NCI-H2227 treated with DMSO at 0.1 percent for 48 hours (cell line): ENCODE measurements at regions not wholly inside any gene's neighbourhood (a gene's known extent, or its start where the extent isn't known, plus 50 kb on each side); places are given as distances from the start of the nearest gene placed in this dataset.

ENCODE experiments used
- DNase-seq: peaks from one replicate; lab custom pipeline; 2025; lab: John Stamatoyannopoulos, UW

GRCh38 chr3:115470254-115470653 lies 153.1 kb upstream of the GAP43 start:
- DNase-seq, result no peak

- DNase-seq, result no peak
Observed at GRCh38 chr3:115475178-115476041, 147.9 kb upstream of the GAP43 start.

- no peak for DNase-seq
Observed at GRCh38 chr3:115476472-115476871, 146.8 kb upstream of the GAP43 start.

- DNase-seq, result no peak
Observed at GRCh38 chr3:115478359-115478758, 145.0 kb upstream of the GAP43 start.

GRCh38 chr3:115486880-115487279 lies 136.4 kb upstream of the GAP43 start:
- DNase-seq, result no peak

- DNase-seq, result no peak
Observed at GRCh38 chr3:115487968-115488367, 135.3 kb upstream of the GAP43 start.

- DNase-seq, result no peak
Observed at GRCh38 chr3:115488409-115488808, 134.9 kb upstream of the GAP43 start.

- no peak for DNase-seq
Observed at GRCh38 chr3:115494826-115495225, 128.5 kb upstream of the GAP43 start.

GRCh38 chr3:115498421-115498820 lies 124.9 kb upstream of the GAP43 start:
- DNase-seq, result no peak

- no peak for DNase-seq
Observed at GRCh38 chr3:115498898-115499297, 124.4 kb upstream of the GAP43 start.

- no peak for DNase-seq
Observed at GRCh38 chr3:115499666-115500065, 123.6 kb upstream of the GAP43 start.

GRCh38 chr3:115500795-115501194 lies 122.5 kb upstream of the GAP43 start:
- DNase-seq, result no peak

GRCh38 chr3:115502128-115502527 lies 121.2 kb upstream of the GAP43 start:
- no peak for DNase-seq

GRCh38 chr3:115503394-115503793 lies 119.9 kb upstream of the GAP43 start:
- DNase-seq, result peak; percentile 30

GRCh38 chr3:115508562-115508961 lies 114.7 kb upstream of the GAP43 start:
- peak; percentile 4 for DNase-seq

GRCh38 chr3:115512565-115513415 lies 110.5 kb upstream of the GAP43 start:
- peak; percentile 71 for DNase-seq

GRCh38 chr3:115513416-115513800 lies 109.9 kb upstream of the GAP43 start:
- no peak for DNase-seq

- no peak for DNase-seq
Observed at GRCh38 chr3:115517457-115518050, 105.8 kb upstream of the GAP43 start.

- DNase-seq, result peak; percentile 61
Observed at GRCh38 chr3:115518100-115518852, 105.0 kb upstream of the GAP43 start.

GRCh38 chr3:115520241-115520640 lies 103.1 kb upstream of the GAP43 start:
- DNase-seq, result no peak

- DNase-seq, result no peak
Observed at GRCh38 chr3:115520651-115521245, 102.6 kb upstream of the GAP43 start.

GRCh38 chr3:115523458-115523857 lies 99.9 kb upstream of the GAP43 start:
- DNase-seq, result no peak
